Tibial nerve (tissue), 4 donors: ENCODE measurements at regions not wholly inside any gene's neighbourhood (a gene's known extent, or its start where the extent isn't known, plus 50 kb on each side); places are given as distances from the start of the nearest gene placed in this dataset.

Experiments used
- EP300 ChIP-seq, 2 donors: sonication (generic); formaldehyde crosslinking; IDR thresholded peaks; one replicate each; pipeline ENCODE4 v1.6.1; 2017; ENCODE audit warnings: antibody characterized with exemption in 2 of 2, mild to moderate bottlenecking in 1 of 2
- POLR2A ChIP-seq, 2 donors: fragments of 450-650 bp; IDR thresholded peaks; one replicate each; pipeline ENCODE4 v1.6.1; 2017; ENCODE audit warnings: antibody characterized with exemption in 2 of 2, mild to moderate bottlenecking in 2 of 2, moderate library complexity in 2 of 2
- TF ChIP-seq, protein P1 (sequence below), 5 experiments: fragments of 200-600 bp in 3 of 5; fragments of 450-650 bp in 2 of 5; sonication (generic) in 3 of 5; IDR thresholded peaks; one replicate each; pipeline ENCODE4 v1.5.1; 2016 to 2019; ENCODE audit warnings: antibody characterized with exemption in 5 of 5, mild to moderate bottlenecking in 3 of 5, moderate library complexity in 2 of 5

- TF ChIP-seq, protein P1, sequence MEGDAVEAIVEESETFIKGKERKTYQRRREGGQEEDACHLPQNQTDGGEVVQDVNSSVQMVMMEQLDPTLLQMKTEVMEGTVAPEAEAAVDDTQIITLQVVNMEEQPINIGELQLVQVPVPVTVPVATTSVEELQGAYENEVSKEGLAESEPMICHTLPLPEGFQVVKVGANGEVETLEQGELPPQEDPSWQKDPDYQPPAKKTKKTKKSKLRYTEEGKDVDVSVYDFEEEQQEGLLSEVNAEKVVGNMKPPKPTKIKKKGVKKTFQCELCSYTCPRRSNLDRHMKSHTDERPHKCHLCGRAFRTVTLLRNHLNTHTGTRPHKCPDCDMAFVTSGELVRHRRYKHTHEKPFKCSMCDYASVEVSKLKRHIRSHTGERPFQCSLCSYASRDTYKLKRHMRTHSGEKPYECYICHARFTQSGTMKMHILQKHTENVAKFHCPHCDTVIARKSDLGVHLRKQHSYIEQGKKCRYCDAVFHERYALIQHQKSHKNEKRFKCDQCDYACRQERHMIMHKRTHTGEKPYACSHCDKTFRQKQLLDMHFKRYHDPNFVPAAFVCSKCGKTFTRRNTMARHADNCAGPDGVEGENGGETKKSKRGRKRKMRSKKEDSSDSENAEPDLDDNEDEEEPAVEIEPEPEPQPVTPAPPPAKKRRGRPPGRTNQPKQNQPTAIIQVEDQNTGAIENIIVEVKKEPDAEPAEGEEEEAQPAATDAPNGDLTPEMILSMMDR (IDR thresholded peaks at IDR 0.05), result no peak
- TF ChIP-seq POLR2A (IDR thresholded peaks at IDR 0.05), result no peak
- TF ChIP-seq EP300 (IDR thresholded peaks at IDR 0.05), result no peak
Measured at GRCh38 chr3:177358977-177359592, 161.8 kb upstream of the TBL1XR1 start.
